Nephron (organoid): ENCODE measurements at regions not wholly inside any gene's neighbourhood (a gene's known extent, or its start where the extent isn't known, plus 50 kb on each side); places are given as distances from the start of the nearest gene placed in this dataset.

Experiments used
- H3K27ac Mint-ChIP-seq, 3 experiments: 2 replicates each; pipeline ENCODE4 v1.8.0; 2020; ENCODE audit warnings: mixed read lengths in 3 of 3, mild to moderate bottlenecking in 2 of 3, moderate library complexity in 1 of 3
- H3K27me3 Mint-ChIP-seq: 2 replicates; pipeline ENCODE4 v1.8.0; 2021; ENCODE audit warnings: low read depth, mild to moderate bottlenecking, moderate library complexity, mixed read lengths
- H3K36me3 Mint-ChIP-seq: 2 replicates; pipeline ENCODE4 v1.8.0; 2020; ENCODE audit warnings: low read depth, mixed read lengths
- H3K4me1 Mint-ChIP-seq: 2 replicates; pipeline ENCODE4 v1.8.0; 2020; ENCODE audit warnings: mixed read lengths
- H3K4me3 Mint-ChIP-seq, 3 experiments: 2 replicates each; pipeline ENCODE4 v1.8.0; 2020; ENCODE audit warnings: mild to moderate bottlenecking in 3 of 3, mixed read lengths in 3 of 3, moderate library complexity in 2 of 3
- H3K9me3 Mint-ChIP-seq: 2 replicates; pipeline ENCODE4 v1.8.0; 2020; ENCODE audit warnings: mixed read lengths
- TF ChIP-seq, protein P1 (sequence below), 3 experiments: fragments of 200-600 bp; sonication (generic); IDR thresholded peaks; one replicate each; pipeline ENCODE4 v1.5.0; 2021; ENCODE audit warnings: antibody characterized with exemption in 3 of 3; ENCODE audit not compliant: unreplicated experiment in 3 of 3

DNA sequence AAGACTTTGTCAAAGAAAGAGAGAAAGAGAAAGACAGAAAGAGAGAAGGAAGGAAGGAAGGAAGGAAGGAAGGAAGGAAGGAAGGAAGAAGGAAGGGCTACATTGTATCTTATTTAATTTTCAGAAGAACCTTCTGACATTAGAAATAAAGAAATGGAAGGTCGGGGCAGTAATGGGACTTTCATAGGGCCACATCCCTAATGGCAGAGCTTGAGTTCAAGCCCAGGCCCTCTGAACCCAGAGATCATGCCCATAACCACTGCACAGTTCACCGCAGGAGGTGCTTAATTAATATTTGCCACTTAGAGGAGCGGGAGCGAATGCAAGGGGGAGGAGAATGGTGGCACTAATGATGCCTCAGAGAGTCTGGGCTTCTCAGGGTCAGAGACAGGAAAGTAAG, 233.3 kb downstream of the MN1 start:
- Mint-ChIP-seq H3K27ac (peak overlapping the region in 1 of 3 experiments; percentile 73), H3K36me3 (no peaks in the 10 kb centered on the region), H3K4me1 (peaks cover 35% of the 10 kb centered on the region), H3K27me3 (peaks cover 67% of the 10 kb centered on the region), H3K9me3 (no peaks in the 10 kb centered on the region), H3K4me3 (no peak overlapping the region)
- TF ChIP-seq, protein P1, sequence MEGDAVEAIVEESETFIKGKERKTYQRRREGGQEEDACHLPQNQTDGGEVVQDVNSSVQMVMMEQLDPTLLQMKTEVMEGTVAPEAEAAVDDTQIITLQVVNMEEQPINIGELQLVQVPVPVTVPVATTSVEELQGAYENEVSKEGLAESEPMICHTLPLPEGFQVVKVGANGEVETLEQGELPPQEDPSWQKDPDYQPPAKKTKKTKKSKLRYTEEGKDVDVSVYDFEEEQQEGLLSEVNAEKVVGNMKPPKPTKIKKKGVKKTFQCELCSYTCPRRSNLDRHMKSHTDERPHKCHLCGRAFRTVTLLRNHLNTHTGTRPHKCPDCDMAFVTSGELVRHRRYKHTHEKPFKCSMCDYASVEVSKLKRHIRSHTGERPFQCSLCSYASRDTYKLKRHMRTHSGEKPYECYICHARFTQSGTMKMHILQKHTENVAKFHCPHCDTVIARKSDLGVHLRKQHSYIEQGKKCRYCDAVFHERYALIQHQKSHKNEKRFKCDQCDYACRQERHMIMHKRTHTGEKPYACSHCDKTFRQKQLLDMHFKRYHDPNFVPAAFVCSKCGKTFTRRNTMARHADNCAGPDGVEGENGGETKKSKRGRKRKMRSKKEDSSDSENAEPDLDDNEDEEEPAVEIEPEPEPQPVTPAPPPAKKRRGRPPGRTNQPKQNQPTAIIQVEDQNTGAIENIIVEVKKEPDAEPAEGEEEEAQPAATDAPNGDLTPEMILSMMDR (IDR thresholded peaks at IDR 0.05; ENCODE audit: unreplicated experiment in 3 of 3), result no peak

DNA sequence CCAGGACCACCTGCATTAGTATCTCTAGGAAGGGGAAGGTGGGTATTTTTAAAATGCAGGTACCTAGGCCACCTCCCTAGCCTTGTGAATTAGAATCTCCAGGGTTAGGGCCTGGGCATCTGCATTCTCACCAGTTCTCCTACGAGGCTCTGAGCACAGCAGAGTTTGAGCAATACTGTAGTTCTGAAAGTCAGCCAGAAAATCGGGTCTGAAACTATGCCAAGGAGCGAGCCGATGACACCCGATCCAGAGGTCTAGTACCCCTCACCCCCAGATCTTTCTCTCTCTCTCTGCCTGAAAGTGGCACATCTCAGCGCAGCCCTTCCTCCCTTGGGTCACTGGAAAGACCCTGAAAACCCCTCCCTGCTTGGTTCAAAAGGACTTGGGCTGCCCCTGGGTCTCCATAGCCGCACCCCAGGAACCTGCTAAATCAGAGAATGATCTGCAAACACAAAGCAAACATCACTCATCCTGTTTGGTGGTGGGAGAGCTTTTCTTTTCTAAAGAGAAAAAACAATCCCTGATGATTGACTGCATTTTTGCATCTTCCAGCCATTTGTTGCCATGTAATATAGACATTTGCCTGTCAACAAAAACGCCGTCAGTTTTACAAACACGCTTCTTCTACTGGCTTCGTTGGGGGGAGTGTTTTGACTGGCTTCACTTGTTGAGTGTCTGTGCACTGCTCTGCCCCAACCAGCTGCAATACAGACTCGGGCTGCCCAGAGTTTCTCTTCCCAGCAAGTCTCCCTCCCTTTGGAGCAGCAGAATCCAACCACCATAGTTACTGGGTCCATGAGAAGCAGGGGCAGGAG, 229.9 kb downstream of the MN1 start:
- Mint-ChIP-seq H3K4me3 (peak overlapping the region in 1 of 3 experiments; percentile 22), H3K27me3 (peaks cover 59% of the 10 kb centered on the region), H3K4me1 (peaks cover 59% of the 10 kb centered on the region), H3K36me3 (no peaks in the 10 kb centered on the region), H3K27ac (peak overlapping the region; percentile 18 to 68 (median 50)), H3K9me3 (no peaks in the 10 kb centered on the region)
- TF ChIP-seq, protein P1 (IDR thresholded peaks at IDR 0.05; ENCODE audit: unreplicated experiment in 3 of 3), result no peak

DNA sequence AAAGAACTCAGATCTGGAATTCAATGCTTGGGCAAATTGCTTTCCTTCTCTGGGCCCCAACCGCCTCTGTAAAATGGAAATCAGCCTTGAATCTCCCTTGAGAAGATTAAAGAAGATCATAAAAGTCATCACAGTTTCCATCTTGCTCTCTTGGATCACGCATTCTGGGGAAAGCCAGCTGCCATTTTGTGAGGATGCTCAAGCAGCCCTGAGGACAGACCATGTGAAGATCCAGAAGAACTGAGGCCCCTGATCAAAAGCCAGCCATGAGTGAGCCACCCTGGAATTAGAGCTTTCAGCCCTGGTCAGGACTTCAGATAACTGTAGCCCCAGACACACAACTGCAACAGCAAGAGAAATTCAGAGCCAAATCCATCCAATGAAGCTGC, 229.3 kb downstream of the MN1 start:
- peaks cover 58% of the 10 kb centered on the region for H3K27me3 Mint-ChIP-seq
- H3K27ac Mint-ChIP-seq, result peak overlapping the region; percentile 18 to 68 (median 50)
- H3K36me3 Mint-ChIP-seq, result no peaks in the 10 kb centered on the region
- TF ChIP-seq, protein P1 (IDR thresholded peaks at IDR 0.05; ENCODE audit: unreplicated experiment in 3 of 3), result no peak
- peak overlapping the region in 2 of 3 experiments; percentile 5 to 22 for H3K4me3 Mint-ChIP-seq
- no peaks in the 10 kb centered on the region for H3K9me3 Mint-ChIP-seq
- peaks cover 59% of the 10 kb centered on the region for H3K4me1 Mint-ChIP-seq

DNA sequence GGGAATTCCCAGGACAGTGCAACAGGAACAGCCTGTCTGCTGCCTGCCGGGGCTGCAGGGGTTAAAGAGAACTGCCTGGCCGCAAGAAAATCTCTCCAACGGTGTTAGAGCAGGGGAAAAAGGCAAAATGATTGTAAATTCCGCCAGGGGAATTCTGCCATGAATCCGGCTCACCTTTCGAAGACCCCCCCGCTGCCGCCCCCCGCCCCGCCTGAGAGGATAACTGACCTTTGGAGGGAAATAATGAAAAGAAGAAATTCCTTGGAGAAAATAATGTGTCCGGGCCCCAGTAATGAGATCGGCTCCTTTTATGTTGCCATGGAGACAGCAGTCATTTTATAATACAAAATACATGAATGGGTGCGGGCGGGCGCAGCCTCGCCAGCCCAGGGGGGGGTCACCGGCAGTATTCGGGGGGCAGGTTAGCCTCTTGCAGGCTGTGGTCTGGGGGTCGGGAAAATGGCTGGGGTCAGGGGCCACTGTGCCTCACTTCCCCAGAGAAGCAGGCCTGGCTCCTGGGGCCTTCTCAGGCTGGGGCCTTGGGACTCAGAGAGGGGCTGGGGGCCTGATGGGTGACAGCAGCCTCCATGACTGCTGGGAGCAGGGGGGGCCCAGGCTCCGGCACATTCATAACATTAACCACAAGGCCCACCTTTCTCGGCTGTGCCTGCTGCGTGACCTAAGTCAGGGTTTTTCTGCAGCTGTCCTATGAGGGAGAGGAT, 228.1 kb downstream of the MN1 start:
- Mint-ChIP-seq H3K9me3 (no peaks in the 10 kb centered on the region), H3K4me1 (peaks cover 66% of the 10 kb centered on the region), H3K27me3 (peaks cover 48% of the 10 kb centered on the region), H3K36me3 (no peaks in the 10 kb centered on the region), H3K4me3 (peak overlapping the region; percentile 35 to 68 (median 40)), H3K27ac (peak overlapping the region; percentile 64 to 88 (median 83))
- TF ChIP-seq, protein P1 (IDR thresholded peaks at IDR 0.05; ENCODE audit: unreplicated experiment in 3 of 3), result no peak

DNA sequence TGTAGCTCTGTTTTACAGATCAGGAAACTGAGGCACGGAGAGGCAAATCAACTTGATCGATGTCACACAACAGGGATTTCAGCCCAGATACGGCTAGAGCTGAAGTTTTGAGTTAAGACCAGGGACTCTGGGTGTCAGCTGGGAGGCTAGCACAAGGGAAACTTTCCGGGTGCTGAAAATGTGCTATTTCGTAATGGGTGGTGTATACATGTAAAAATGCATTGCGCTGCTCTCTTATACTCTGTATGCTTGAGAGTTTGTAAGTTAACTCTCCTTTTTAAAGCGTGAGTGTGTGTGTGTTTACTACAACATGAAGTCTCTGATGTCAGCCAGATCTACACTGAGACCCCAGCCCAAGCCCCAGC, 227.6 kb downstream of the MN1 start:
- peaks cover 69% of the 10 kb centered on the region for H3K4me1 Mint-ChIP-seq
- H3K27me3 Mint-ChIP-seq, result peaks cover 42% of the 10 kb centered on the region
- H3K27ac Mint-ChIP-seq, result peak overlapping the region; percentile 41 to 83 (median 46)
- no peaks in the 10 kb centered on the region for H3K36me3 Mint-ChIP-seq
- H3K9me3 Mint-ChIP-seq, result no peaks in the 10 kb centered on the region
- no peak overlapping the region for H3K4me3 Mint-ChIP-seq
- TF ChIP-seq, protein P1 (IDR thresholded peaks at IDR 0.05; ENCODE audit: unreplicated experiment in 3 of 3), result no peak
